ENCODE measurements at regions not wholly inside any gene's neighbourhood (a gene's known extent, or its start where the extent isn't known, plus 50 kb on each side); places are given as distances from the start of the nearest gene placed in this dataset.

DNA sequence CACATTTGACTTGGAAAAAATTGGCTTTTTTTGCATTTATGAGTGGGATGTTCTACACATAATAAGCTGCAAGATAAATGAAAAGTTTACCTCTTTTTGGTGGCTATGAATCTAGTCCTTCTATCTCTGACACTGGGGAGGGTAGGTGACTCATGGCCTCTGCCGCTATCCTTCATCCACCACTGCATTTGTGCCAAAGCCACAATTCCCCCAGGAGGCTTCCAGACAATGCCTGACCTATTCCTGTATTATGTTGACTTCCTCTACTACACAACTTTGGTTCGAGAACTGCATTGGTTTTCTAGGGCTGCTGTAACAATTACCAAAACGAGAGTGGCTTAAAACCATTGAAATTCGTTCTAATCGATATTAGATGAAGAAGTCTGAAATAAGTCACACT is 245.6 kb downstream of the TRAM1L1 start:
- TF ChIP-seq, protein P1, sequence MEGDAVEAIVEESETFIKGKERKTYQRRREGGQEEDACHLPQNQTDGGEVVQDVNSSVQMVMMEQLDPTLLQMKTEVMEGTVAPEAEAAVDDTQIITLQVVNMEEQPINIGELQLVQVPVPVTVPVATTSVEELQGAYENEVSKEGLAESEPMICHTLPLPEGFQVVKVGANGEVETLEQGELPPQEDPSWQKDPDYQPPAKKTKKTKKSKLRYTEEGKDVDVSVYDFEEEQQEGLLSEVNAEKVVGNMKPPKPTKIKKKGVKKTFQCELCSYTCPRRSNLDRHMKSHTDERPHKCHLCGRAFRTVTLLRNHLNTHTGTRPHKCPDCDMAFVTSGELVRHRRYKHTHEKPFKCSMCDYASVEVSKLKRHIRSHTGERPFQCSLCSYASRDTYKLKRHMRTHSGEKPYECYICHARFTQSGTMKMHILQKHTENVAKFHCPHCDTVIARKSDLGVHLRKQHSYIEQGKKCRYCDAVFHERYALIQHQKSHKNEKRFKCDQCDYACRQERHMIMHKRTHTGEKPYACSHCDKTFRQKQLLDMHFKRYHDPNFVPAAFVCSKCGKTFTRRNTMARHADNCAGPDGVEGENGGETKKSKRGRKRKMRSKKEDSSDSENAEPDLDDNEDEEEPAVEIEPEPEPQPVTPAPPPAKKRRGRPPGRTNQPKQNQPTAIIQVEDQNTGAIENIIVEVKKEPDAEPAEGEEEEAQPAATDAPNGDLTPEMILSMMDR (IDR thresholded peaks at IDR 0.05): no peak
- no peak for TF ChIP-seq POLR2A (IDR thresholded peaks at IDR 0.05)
